GM18907 (cell line): ENCODE measurements at regions not wholly inside any gene's neighbourhood (a gene's known extent, or its start where the extent isn't known, plus 50 kb on each side); places are given as distances from the start of the nearest gene placed in this dataset.

ENCODE experiments used
- ATAC-seq: cut with Tn5 transposase; IDR thresholded peaks from one replicate; pipeline ENCODE4 v1.9.1; 2021; ENCODE audit warnings: mild to moderate bottlenecking, moderate library complexity; ENCODE audit not compliant: unreplicated experiment

GRCh38 chr3:72411843-72412242 lies 436.4 kb downstream of the SHQ1 start:
- ATAC-seq: no peak

- ATAC-seq: no peak
Observed at GRCh38 chr3:72411126-72411525, 437.1 kb downstream of the SHQ1 start.

- ATAC-seq: no peak
Observed at GRCh38 chr3:72408983-72409779, 439.1 kb downstream of the SHQ1 start.

GRCh38 chr3:72407766-72408165 lies 440.5 kb downstream of the SHQ1 start:
- ATAC-seq: no peak

GRCh38 chr3:72405943-72406566 lies 442.2 kb downstream of the SHQ1 start:
- no peak for ATAC-seq

- ATAC-seq: no peak
Observed at GRCh38 chr3:72401005-72401545, 447.2 kb downstream of the SHQ1 start.

- ATAC-seq: no peak
Observed at GRCh38 chr3:72398781-72399180, 449.5 kb downstream of the SHQ1 start.

- no peak for ATAC-seq
Observed at GRCh38 chr3:72397586-72397985, 450.7 kb downstream of the SHQ1 start.

- no peak for ATAC-seq
Observed at GRCh38 chr3:72396899-72397298, 451.3 kb downstream of the SHQ1 start.

GRCh38 chr3:72395776-72396311 lies 452.4 kb downstream of the SHQ1 start:
- no peak for ATAC-seq

GRCh38 chr3:72393455-72393854 lies 454.8 kb downstream of the SHQ1 start:
- no peak for ATAC-seq

- ATAC-seq: no peak
Observed at GRCh38 chr3:72391659-72392058, 456.6 kb downstream of the SHQ1 start.

GRCh38 chr3:72390841-72391240 lies 457.4 kb downstream of the SHQ1 start:
- ATAC-seq: no peak

- ATAC-seq: no peak
Observed at GRCh38 chr3:72388644-72389043, 459.6 kb downstream of the SHQ1 start.

GRCh38 chr3:72388117-72388516 lies 460.1 kb downstream of the SHQ1 start:
- ATAC-seq: no peak

GRCh38 chr3:72386327-72387000 lies 461.8 kb downstream of the SHQ1 start:
- ATAC-seq: no peak

- ATAC-seq: no peak
Observed at GRCh38 chr3:72385167-72385566, 463.1 kb downstream of the SHQ1 start.

- ATAC-seq: no peak
Observed at GRCh38 chr3:72384602-72385001, 463.6 kb downstream of the SHQ1 start.

GRCh38 chr3:72383883-72384282 lies 464.4 kb downstream of the SHQ1 start:
- no peak for ATAC-seq

GRCh38 chr3:72383230-72383629 lies 465.0 kb downstream of the SHQ1 start:
- no peak for ATAC-seq

GRCh38 chr3:72382460-72382859 lies 465.8 kb downstream of the SHQ1 start:
- no peak for ATAC-seq
